ENCODE measurements at regions not wholly inside any gene's neighbourhood (a gene's known extent, or its start where the extent isn't known, plus 50 kb on each side); places are given as distances from the start of the nearest gene placed in this dataset.

DNA sequence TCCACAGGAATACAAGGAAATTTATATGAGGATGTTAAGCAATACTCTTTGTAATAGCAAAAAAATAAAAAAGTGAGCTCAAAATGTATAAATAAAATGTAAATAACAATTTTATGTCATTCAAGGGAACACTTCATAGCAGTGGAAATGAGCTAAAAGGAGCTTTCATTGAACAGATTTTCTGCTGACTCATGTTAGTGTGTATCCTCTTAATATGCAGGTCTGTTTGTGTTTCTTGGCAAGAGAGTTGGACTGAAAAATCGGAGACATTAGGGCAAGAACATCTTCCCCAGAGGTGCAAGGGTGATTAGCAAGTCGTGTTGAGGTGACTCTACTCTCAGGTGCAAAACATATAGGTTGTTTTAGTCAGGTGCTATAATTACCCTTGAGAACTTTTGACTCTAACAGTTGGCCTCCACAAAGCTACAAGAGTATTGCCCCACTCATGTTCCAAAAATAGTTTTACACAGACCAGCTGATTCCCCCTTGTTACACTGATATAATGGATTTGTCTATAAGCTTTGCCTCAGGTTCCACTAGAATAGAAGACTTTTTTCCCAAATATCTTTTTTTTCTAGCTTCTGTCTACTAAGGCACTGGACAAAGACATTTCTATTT lies 702.9 kb downstream of the TENT5A start:
- Histone ChIP-seq H3K4me1 (no peaks in the 10 kb centered on the region), H3K4me3 (no peak overlapping the region), H3K27ac (no peak overlapping the region), H3K4me2 (no peak overlapping the region), H3K9me3 (no peaks in the 10 kb centered on the region)
- WGBS (ENCODE audit: missing lambda C conversion rate), result 4% methylated on average over 2 of the region's 2 CpGs
- ChIA-PET CTCF (no interaction called here), POLR2A (no interaction called here)
- TF ChIP-seq MAFK (IDR thresholded peaks at IDR 0.05; ENCODE audit: partially characterized antibody), result peak; percentile 56
- no peak for TF ChIP-seq HOXB13 (CRISPR knock-in tag; IDR thresholded peaks at IDR 0.05; ENCODE audit: low read depth)
- DNase-seq (ENCODE audit: low read depth in 1 of 2, low spot score in 1 of 2) (no peak), FAIRE-seq (no peak), ATAC-seq (no peak)

DNA sequence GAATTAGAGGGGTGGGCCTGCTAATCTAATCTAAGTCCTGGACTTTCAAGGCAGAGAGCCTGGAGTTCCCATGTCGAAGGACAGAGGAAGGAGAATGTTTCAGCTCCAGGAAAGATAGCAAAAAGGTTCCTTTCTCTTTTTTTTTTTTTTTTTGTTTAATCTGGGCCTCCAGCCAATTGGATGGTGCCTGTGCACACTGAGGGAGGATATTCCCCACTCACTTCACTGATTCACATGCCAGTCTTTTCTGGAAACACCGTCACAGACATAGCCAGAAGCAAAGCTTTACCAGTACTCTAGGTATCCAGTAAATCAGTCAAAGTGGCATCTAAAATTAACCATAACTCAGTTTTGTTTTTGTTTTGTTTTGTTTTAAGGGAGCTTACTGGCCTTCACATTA lies 721.1 kb downstream of the TENT5A start:
- TF ChIP-seq RFX5 (IDR thresholded peaks at IDR 0.05) (no peak), SMC3 (IDR thresholded peaks at IDR 0.05) (no peak), CBX2 (IDR thresholded peaks at IDR 0.05; ENCODE audit: borderline replicate concordance, low read depth) (no peak), CHD2 (IDR thresholded peaks at IDR 0.05; ENCODE audit: low read length, partially characterized antibody) (no peak), HOXA7 (CRISPR knock-in tag; IDR thresholded peaks at IDR 0.05) (no peak), TP53 (CRISPR knock-in tag; IDR thresholded peaks at IDR 0.05) (no peak), ZC3H11A (IDR thresholded peaks at IDR 0.05) (no peak)
- DNase-seq (ENCODE audit: low read depth in 1 of 2, low spot score in 1 of 2), result no peak
- Histone ChIP-seq H3K9me3 (no peaks in the 10 kb centered on the region), H3K27ac (no peak overlapping the region), H3K4me2 (no peak overlapping the region), H3K4me1 (no peaks in the 10 kb centered on the region), H3K4me3 (no peak overlapping the region)
- no peak for ATAC-seq
- no peak for FAIRE-seq
- 13% methylated on average over 2 of the region's 2 CpGs for WGBS (ENCODE audit: missing lambda C conversion rate)
- POLR2A ChIA-PET, result no interaction called here
- CTCF ChIA-PET, result no interaction called here

DNA sequence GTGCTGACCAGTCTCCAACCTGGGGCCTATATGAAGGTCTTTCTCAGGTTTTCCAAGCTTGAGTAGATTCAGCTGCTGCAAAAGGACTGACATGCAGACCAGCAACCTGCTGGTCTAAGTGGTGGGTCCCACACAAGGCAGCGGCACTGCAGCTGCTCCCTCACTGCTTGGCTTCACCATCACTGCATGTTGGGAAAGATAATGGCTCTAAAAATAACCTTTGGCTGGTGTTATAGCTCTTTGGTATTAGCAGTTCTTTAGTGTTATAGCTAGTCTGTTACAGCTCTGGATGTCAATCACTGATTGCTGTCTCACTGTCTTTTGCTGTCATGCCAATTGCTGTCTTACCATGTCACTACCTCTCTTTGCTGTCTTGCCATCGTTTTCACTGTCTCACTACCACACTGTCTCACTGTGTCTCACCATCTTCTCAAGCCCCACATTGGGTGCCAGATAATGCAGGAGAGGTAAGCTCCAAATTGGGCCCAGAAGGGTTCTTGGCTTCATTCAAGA lies 726.4 kb downstream of the TENT5A start:
- ChIA-PET CTCF (no interaction called here), POLR2A (no interaction called here)
- no peak for FAIRE-seq
- Histone ChIP-seq H3K4me1 (no peaks in the 10 kb centered on the region), H3K4me3 (no peak overlapping the region), H3K9me3 (no peaks in the 10 kb centered on the region), H3K27ac (no peak overlapping the region), H3K4me2 (no peak overlapping the region)
- no peak for ATAC-seq
- WGBS (ENCODE audit: missing lambda C conversion rate), result 27% methylated on average over 2 of the region's 2 CpGs
- TF ChIP-seq HOXA7 (CRISPR knock-in tag; IDR thresholded peaks at IDR 0.05), result no peak
- TF ChIP-seq HOXB13 (CRISPR knock-in tag; IDR thresholded peaks at IDR 0.05; ENCODE audit: low read depth), result no peak
- no peak for TF ChIP-seq NFE2L2 (conservative IDR thresholded peaks at IDR 0.05; ENCODE audit: low read length)
- TF ChIP-seq RAD21 (conservative IDR thresholded peaks at IDR 0.05 in 1 of 2, IDR thresholded peaks at IDR 0.05 in 1 of 2), result no peak
- no peak for TF ChIP-seq EP300 (IDR thresholded peaks at IDR 0.05)
- TF ChIP-seq GATA3 (IDR thresholded peaks at IDR 0.05; ENCODE audit: borderline replicate concordance), result no peak
- no peak for TF ChIP-seq CHD4 (IDR thresholded peaks at IDR 0.05; ENCODE audit: borderline replicate concordance)
- TF ChIP-seq PHF8 (IDR thresholded peaks at IDR 0.05; ENCODE audit: borderline replicate concordance, low read depth), result no peak
- TF ChIP-seq, protein P1, sequence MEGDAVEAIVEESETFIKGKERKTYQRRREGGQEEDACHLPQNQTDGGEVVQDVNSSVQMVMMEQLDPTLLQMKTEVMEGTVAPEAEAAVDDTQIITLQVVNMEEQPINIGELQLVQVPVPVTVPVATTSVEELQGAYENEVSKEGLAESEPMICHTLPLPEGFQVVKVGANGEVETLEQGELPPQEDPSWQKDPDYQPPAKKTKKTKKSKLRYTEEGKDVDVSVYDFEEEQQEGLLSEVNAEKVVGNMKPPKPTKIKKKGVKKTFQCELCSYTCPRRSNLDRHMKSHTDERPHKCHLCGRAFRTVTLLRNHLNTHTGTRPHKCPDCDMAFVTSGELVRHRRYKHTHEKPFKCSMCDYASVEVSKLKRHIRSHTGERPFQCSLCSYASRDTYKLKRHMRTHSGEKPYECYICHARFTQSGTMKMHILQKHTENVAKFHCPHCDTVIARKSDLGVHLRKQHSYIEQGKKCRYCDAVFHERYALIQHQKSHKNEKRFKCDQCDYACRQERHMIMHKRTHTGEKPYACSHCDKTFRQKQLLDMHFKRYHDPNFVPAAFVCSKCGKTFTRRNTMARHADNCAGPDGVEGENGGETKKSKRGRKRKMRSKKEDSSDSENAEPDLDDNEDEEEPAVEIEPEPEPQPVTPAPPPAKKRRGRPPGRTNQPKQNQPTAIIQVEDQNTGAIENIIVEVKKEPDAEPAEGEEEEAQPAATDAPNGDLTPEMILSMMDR (IDR thresholded peaks at IDR 0.05), result no peak
- TF ChIP-seq HOXB5 (CRISPR knock-in tag; IDR thresholded peaks at IDR 0.05), result no peak
- no peak for TF ChIP-seq TFCP2L1 (CRISPR knock-in tag; IDR thresholded peaks at IDR 0.05)
- TF ChIP-seq RARB (CRISPR knock-in tag; IDR thresholded peaks at IDR 0.05), result no peak
- TF ChIP-seq MAFK (IDR thresholded peaks at IDR 0.05; ENCODE audit: partially characterized antibody), result no peak
- no peak for DNase-seq (ENCODE audit: low read depth in 1 of 2, low spot score in 1 of 2)

- Histone ChIP-seq H3K4me3 (no peak overlapping the region), H3K4me1 (no peaks in the 10 kb centered on the region), H3K9me3 (no peaks in the 10 kb centered on the region), H3K4me2 (no peak overlapping the region), H3K27ac (no peak overlapping the region)
- 19% methylated on average over 1 of the region's 1 CpG for WGBS (ENCODE audit: missing lambda C conversion rate)
- ChIA-PET POLR2A (no interaction called here), CTCF (no interaction called here)
- DNase-seq (ENCODE audit: low read depth in 1 of 2, low spot score in 1 of 2) (no peak), ATAC-seq (no peak), FAIRE-seq (no peak)
- TF ChIP-seq MAFK (IDR thresholded peaks at IDR 0.05; ENCODE audit: partially characterized antibody) (peak; percentile 59), ZNF302 (CRISPR knock-in tag; IDR thresholded peaks at IDR 0.05) (no peak), PHF8 (IDR thresholded peaks at IDR 0.05; ENCODE audit: borderline replicate concordance, low read depth) (no peak), KDM5A (IDR thresholded peaks at IDR 0.05) (no peak), EHMT2 (IDR thresholded peaks at IDR 0.05; ENCODE audit: low read depth) (no peak), ZSCAN20 (CRISPR knock-in tag; IDR thresholded peaks at IDR 0.05) (no peak)
- TF ChIP-seq, protein P2, sequence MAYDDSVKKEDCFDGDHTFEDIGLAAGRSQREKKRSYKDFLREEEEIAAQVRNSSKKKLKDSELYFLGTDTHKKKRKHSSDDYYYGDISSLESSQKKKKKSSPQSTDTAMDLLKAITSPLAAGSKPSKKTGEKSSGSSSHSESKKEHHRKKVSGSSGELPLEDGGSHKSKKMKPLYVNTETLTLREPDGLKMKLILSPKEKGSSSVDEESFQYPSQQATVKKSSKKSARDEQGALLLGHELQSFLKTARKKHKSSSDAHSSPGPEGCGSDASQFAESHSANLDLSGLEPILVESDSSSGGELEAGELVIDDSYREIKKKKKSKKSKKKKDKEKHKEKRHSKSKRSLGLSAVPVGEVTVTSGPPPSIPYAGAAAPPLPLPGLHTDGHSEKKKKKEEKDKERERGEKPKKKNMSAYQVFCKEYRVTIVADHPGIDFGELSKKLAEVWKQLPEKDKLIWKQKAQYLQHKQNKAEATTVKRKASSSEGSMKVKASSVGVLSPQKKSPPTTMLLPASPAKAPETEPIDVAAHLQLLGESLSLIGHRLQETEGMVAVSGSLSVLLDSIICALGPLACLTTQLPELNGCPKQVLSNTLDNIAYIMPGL (CRISPR knock-in tag; IDR thresholded peaks at IDR 0.05; ENCODE audit: borderline replicate concordance), result no peak
These were observed 728.8 kb downstream of the TENT5A start for GRCh38 chr6:81023709-81024108.
